Stimulated activated memory B cell treated with anti-CD40 and anti-IgM and Interleukin-4, amounts not matched to agents 10 μg/mL and 1 μg/mL and 100 μg/mL, for 72 hours (primary cell): ENCODE measurements at regions not wholly inside any gene's neighbourhood (a gene's known extent, or its start where the extent isn't known, plus 50 kb on each side); places are given as distances from the start of the nearest gene placed in this dataset.

Experiments
- ATAC-seq: fragments of 150-1000 bp; cut with Tn5 transposase; 2 replicates; pipeline ENCODE4 v1.10.0; 2021
- H3K27ac Mint-ChIP-seq: one replicate; pipeline ENCODE4 v1.8.0; 2022; ENCODE audit warnings: mild to moderate bottlenecking, mixed read lengths
- H3K27me3 Mint-ChIP-seq: one replicate; pipeline ENCODE4 v1.8.0; 2022; ENCODE audit warnings: mixed read lengths
- H3K36me3 Mint-ChIP-seq: one replicate; pipeline ENCODE4 v1.8.0; 2022; ENCODE audit warnings: mixed read lengths
- H3K4me1 Mint-ChIP-seq: one replicate; pipeline ENCODE4 v1.8.0; 2022; ENCODE audit warnings: mixed read lengths
- H3K4me3 Mint-ChIP-seq: one replicate; pipeline ENCODE4 v1.8.0; 2022; ENCODE audit warnings: mild to moderate bottlenecking, moderate library complexity, mixed read lengths
- H3K9me3 Mint-ChIP-seq: one replicate; pipeline ENCODE4 v1.8.0; 2022; ENCODE audit warnings: mixed read lengths

DNA sequence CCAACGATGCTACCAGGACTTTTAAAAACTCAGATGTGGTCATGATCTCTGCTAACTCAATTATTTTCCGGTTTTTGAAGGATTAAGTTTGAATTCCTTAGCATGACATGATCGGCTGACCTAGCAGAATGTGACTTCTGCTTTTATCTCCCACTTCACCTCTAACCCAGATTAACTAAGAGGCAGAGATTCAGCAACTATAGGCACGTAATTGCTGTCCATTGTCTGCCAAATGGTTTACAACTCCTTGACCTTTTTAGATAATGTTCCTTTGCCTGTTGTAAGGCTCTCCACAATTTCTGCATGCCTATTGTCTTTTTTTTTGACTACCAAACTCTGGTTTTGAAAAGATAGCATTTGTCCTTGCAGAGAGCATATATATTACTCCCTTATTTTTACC is 268.2 kb downstream of the BRINP1 start:
- Mint-ChIP-seq H3K27ac (no peak overlapping the region), H3K36me3 (no peaks in the 10 kb centered on the region), H3K4me3 (no peak overlapping the region), H3K9me3 (no peaks in the 10 kb centered on the region), H3K4me1 (no peaks in the 10 kb centered on the region), H3K27me3 (no peaks in the 10 kb centered on the region)
- ATAC-seq, result no peak

DNA sequence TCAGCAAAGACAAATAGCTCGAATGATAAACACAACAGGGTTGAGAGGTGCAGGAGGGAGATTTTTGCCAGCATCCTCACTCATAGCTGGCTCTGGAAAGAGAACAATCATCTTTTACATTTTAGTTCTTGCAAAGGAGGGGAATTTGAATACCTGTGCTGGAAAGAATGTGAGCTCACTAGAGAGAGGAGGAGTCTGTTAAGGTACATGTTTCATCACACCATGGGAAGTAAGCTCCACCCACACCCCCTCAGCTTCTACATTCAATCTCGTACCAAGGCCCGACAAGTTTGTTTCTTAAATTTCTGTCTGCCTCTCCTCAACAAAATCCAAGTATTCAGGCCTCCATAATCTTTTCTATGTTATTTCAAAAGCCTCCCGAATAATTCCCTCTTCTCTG is 254.6 kb downstream of the BRINP1 start:
- Mint-ChIP-seq H3K36me3 (no peaks in the 10 kb centered on the region), H3K4me1 (no peaks in the 10 kb centered on the region), H3K9me3 (peaks cover 3% of the 10 kb centered on the region), H3K4me3 (no peak overlapping the region), H3K27ac (no peak overlapping the region), H3K27me3 (no peaks in the 10 kb centered on the region)
- ATAC-seq, result no peak
